AG04449 (cell line): ENCODE measurements at regions not wholly inside any gene's neighbourhood (a gene's known extent, or its start where the extent isn't known, plus 50 kb on each side); places are given as distances from the start of the nearest gene placed in this dataset.
"Not testable (repeated sequence)": the region's sequence is repeated elsewhere in the genome, so short reads cannot be mapped to it uniquely, and the experiment has no call there.

Experiments
- CTCF ChIA-PET: fragments of 350-600 bp; formaldehyde crosslinking; extraction: SDS; loops from one replicate; lab custom pipeline; 2021; ENCODE audit warnings: antibody characterized with exemption; lab: Yijun Ruan, JAX
- POLR2A ChIA-PET: fragments of 400-600, 350-600 bp; formaldehyde crosslinking; extraction: SDS; loops from one replicate; lab custom pipeline; 2020; ENCODE audit warnings: antibody characterized with exemption, inconsistent platforms; lab: Yijun Ruan, JAX
- DNase-seq: peaks from one replicate; pipeline ENCODE4 v3.0.0-alpha.2; 2010; ENCODE audit warnings: low read depth, low spot score
- H3K4me3 ChIP-seq: 2 replicates; pipeline ENCODE4 v1.5.1; 2011; ENCODE audit warnings: low read depth, mild to moderate bottlenecking, control low read depth, low read length
- TF ChIP-seq, protein P1 (sequence below): IDR thresholded peaks from one replicate; pipeline ENCODE4 v1.5.1; 2011; ENCODE audit warnings: mild to moderate bottlenecking, moderate library complexity, low read length, control low read depth, inconsistent platforms; ENCODE audit not compliant: insufficient read depth; ENCODE audit errors: missing control alignments

DNA sequence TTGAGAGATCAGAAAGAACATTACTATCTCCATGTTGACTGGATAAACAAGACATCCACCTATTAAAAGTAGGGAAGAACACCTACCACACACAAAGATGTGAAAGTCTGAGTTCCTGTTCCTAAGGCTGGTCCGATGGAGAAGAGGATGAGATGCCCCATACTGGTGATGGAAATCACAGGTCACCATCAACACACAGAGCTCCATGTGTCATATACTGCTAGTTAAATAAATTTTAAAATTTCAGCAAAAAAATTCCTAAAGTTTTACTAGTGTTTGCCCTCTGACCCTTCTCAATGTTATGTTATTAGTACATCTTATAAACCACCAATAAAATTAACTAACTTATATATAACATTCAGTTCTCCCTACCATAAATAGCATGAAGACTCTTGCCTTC, 59.1 kb downstream of the KCNA5 start:
- ChIA-PET CTCF (interaction anchor here (1.1 to 1.8 kb wide), 6 partner anchors 8 to 937 kb away, joined by 3 to 8 read pairs (median 4); no protein-coding TSS in a partner anchor), POLR2A (no interaction called here)
- no peak for DNase-seq
- H3K4me3 ChIP-seq = no peak overlapping the region
- TF ChIP-seq, protein P1, sequence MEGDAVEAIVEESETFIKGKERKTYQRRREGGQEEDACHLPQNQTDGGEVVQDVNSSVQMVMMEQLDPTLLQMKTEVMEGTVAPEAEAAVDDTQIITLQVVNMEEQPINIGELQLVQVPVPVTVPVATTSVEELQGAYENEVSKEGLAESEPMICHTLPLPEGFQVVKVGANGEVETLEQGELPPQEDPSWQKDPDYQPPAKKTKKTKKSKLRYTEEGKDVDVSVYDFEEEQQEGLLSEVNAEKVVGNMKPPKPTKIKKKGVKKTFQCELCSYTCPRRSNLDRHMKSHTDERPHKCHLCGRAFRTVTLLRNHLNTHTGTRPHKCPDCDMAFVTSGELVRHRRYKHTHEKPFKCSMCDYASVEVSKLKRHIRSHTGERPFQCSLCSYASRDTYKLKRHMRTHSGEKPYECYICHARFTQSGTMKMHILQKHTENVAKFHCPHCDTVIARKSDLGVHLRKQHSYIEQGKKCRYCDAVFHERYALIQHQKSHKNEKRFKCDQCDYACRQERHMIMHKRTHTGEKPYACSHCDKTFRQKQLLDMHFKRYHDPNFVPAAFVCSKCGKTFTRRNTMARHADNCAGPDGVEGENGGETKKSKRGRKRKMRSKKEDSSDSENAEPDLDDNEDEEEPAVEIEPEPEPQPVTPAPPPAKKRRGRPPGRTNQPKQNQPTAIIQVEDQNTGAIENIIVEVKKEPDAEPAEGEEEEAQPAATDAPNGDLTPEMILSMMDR = no peak

DNA sequence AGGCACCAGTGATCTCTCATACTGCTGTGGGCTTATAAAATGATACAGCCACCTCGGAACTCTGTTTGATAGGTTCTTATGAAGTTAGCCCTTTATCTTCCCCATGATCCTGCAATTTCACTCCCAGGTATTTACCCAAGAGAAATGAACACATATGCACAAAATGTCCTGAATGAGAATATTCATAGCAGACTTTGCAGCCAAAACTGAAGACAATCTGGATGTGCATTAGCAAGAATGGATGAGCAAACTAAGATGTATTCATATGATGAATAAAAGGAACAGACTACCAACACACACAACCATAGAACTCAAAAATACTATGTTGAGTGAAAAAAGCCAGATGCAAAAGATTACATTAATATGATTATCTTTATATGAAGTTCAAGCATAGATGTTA, 66.7 kb downstream of the KCNA5 start:
- TF ChIP-seq, protein P1 = no peak
- CTCF ChIA-PET = no interaction called here
- POLR2A ChIA-PET = no interaction called here

DNA sequence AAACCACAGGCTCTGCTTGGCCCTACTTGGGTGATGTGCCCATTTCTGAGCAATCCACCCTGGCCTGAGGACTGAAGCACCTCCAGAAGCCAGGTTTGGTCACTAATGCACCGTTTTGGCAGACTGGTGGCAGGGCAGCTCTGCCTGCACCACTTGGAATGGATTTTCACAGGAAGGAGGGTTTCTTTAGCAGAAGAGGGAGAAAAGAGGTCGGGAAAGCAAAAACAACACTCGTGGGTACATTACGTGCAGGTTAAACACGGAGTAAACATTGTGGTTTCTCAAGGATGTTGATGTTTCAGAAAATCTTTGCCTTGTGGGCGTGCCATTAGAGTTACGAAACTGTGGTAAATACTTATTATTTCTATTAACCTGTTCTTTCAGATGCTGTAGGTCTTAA, 70.8 kb downstream of the KCNA5 start:
- ChIA-PET POLR2A (no interaction called here), CTCF (interaction anchor here (1.9 kb wide), 1 partner anchor 12 kb away, joined by 8 read pairs; no protein-coding TSS in a partner anchor)
- DNase-seq = no peak
- H3K4me3 ChIP-seq = no peak overlapping the region
- TF ChIP-seq, protein P1 = no peak

More for the DNA sequence above, 66.7 kb downstream of the KCNA5 start:
- DNase-seq = no peak
- H3K4me3 ChIP-seq = no peak overlapping the region

DNA sequence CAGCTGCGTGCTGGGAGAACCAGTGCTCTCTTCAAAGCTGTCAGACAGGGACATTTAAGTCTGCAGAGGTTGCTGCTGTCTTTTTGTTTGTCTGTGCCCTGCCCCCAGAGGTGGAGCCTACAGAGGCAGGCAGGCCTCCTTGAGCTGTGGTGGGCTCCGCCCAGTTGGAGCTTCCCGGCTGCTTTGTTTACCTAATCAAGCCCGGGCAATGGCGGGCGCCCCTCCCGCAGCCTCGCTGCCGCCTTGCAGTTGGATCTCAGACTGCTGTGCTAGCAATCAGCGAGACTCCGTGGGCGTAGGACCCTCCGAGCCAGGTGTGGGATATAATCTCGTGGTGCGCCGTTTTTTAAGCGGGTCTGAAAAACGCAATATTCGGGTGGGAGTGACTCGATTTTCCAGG, 78.1 kb downstream of the KCNA5 start:
- POLR2A ChIA-PET, DNase-seq, H3K4me3 ChIP-seq, CTCF ChIA-PET: not testable (repeated sequence)

DNA sequence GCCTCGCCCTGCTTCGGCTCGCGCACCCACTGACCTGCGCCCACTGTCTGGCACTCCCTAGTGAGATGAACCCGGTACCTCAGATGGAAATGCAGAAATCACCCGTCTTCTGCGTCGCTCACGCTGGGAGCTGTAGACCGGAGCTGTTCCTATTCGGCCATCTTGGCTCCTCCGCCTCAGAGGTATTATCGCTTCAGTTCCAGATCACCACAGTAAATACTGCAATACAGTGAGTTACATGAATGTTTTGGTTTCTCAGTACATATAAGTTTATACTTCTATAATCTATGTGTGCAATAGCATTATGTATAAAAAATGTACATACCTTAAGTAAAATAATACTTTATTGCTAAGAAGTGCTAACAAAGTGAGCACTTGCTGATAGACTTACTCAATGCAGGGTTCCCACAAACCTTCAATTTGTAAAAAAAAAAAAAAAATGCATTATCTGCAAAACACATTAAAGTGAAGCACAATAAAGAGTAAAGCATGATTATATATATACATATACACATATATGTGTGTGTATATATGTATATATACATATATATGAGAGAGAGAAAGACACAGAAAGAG, 78.7 kb downstream of the KCNA5 start:
- POLR2A ChIA-PET, CTCF ChIA-PET, DNase-seq, H3K4me3 ChIP-seq: not testable (repeated sequence)

DNA sequence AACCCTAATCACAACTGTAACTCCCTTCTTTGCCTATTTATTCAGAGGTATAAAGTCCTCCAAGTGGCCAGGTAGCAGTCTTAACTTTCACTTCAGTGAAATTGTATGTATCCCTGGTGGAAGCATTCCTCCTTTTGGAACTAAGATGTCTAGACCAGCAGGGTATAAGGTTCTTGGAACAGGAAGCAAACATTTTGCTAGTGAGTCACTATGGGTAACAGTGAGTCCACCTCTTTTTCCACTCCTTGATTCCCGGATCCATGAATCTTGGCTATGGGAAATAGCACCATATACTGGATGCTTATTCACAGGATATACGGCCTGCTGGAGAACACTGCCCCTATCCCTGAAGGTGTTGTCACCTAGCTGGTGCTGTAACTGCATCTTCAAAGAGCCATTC, 80.2 kb downstream of the KCNA5 start:
- no peak for DNase-seq
- ChIA-PET CTCF (interaction anchor here (0.7 to 1.3 kb wide), 2 partner anchors 10 to 17 kb away, joined by 3 to 4 read pairs; no protein-coding TSS in a partner anchor), POLR2A (no interaction called here)
- TF ChIP-seq, protein P1 = no peak
- no peak overlapping the region for H3K4me3 ChIP-seq

DNA sequence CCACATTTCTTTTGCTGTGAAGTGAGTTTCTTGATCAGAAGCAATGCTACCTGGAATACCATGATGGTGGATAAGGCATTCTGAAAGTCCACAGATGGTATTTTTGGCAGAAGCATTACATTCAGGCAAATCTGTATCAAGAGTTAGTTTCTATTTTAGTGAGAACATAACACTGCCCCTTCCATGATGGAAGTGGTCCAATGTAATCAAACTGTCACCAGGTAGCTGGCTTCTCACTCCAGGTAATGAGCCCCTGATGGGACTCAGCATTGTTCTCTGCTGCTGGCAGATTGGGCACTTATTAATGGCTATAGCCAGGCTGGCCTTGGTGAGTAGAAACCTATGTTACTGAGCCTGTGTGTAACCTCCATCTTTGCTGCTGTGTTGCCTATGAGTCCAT, 80.7 kb downstream of the KCNA5 start:
- TF ChIP-seq, protein P1 = no peak
- no peak overlapping the region for H3K4me3 ChIP-seq
- ChIA-PET CTCF (interaction anchor here (0.7 to 1.3 kb wide), 2 partner anchors 10 to 17 kb away, joined by 3 to 4 read pairs; no protein-coding TSS in a partner anchor), POLR2A (no interaction called here)
- no peak for DNase-seq
